Natural killer cell (primary cell): ENCODE measurements at regions not wholly inside any gene's neighbourhood (a gene's known extent, or its start where the extent isn't known, plus 50 kb on each side); places are given as distances from the start of the nearest gene placed in this dataset.

Source experiments
- ATAC-seq, 3 donors: fragments of 150-1000 bp in 2 of 3; fragments of 200-7000 bp in 1 of 3; cut with Tn5 transposase; 1 replicate in 1 of 3; 2 replicates in 2 of 3; pipeline ENCODE4 v1.10.0; 2021; ENCODE audit warnings: mild to moderate bottlenecking in 2 of 3, moderate library complexity in 2 of 3
- DNase-seq, 2 donors: peaks; one replicate each; pipeline versions ENCODE4 v3.0.0 to v3.0.0-alpha.2; 2013 to 2021; ENCODE audit warnings: mixed read lengths in 1 of 2
- H3K27ac ChIP-seq: one replicate; pipeline ENCODE4 v1.5.1; 2013; ENCODE audit warnings: mild to moderate bottlenecking, low read length
- H3K27me3 ChIP-seq: one replicate; pipeline ENCODE4 v1.6.1; 2013; ENCODE audit warnings: low read length; ENCODE audit not compliant: control insufficient read depth, insufficient read depth
- H3K36me3 ChIP-seq: one replicate; pipeline ENCODE4 v1.6.1; 2013; ENCODE audit warnings: low read length; ENCODE audit not compliant: control insufficient read depth, insufficient read depth
- H3K4me1 ChIP-seq: one replicate; pipeline ENCODE4 v1.6.1; 2013; ENCODE audit warnings: low read length; ENCODE audit not compliant: control insufficient read depth, insufficient read depth
- H3K4me3 ChIP-seq: one replicate; pipeline ENCODE4 v1.5.1; 2013; ENCODE audit warnings: low read length
- H3K9me3 ChIP-seq: one replicate; pipeline ENCODE4 v1.6.1; 2013; ENCODE audit warnings: low read length; ENCODE audit not compliant: control insufficient read depth, insufficient read depth
- H3K27ac Mint-ChIP-seq, 2 donors: one replicate each; pipeline ENCODE4 v1.8.0; 2022; ENCODE audit warnings: mild to moderate bottlenecking in 2 of 2, mixed read lengths in 2 of 2, moderate library complexity in 1 of 2
- H3K27me3 Mint-ChIP-seq, 2 donors: one replicate each; pipeline ENCODE4 v1.8.0; 2022; ENCODE audit warnings: low read depth in 2 of 2, mixed read lengths in 2 of 2
- H3K36me3 Mint-ChIP-seq: one replicate; pipeline ENCODE4 v1.8.0; 2022; ENCODE audit warnings: mixed read lengths
- H3K4me1 Mint-ChIP-seq, 2 donors: one replicate each; pipeline ENCODE4 v1.8.0; 2022; ENCODE audit warnings: mixed read lengths in 2 of 2
- H3K4me3 Mint-ChIP-seq: one replicate; pipeline ENCODE4 v1.8.0; 2022; ENCODE audit warnings: mild to moderate bottlenecking, moderate library complexity, mixed read lengths
- H3K9me3 Mint-ChIP-seq, 2 donors: one replicate each; pipeline ENCODE4 v1.8.0; 2022; ENCODE audit warnings: mixed read lengths in 2 of 2
- WGBS: methylation state at CpG from one replicate; pipeline ENCODE4 v1.1.7; 2013; ENCODE audit warnings: missing lambda C conversion rate; ENCODE audit not compliant: insufficient coverage; 5-methylcytosine and 5-hydroxymethylcytosine counted together
- intact Hi-C: fragments of 100-400 bp; cut with micrococcal nuclease; formaldehyde crosslinking; loops from one replicate; pipeline ENCODE4 v1.14.2; 2022
- TF ChIP-seq, protein P1 (sequence below): fragments of 200-600 bp; IDR thresholded peaks from one replicate; pipeline ENCODE4 v1.8.0; 2022; ENCODE audit warnings: antibody characterized with exemption

- no peaks in the 10 kb centered on the region for H3K4me1 Mint-ChIP-seq
- Histone ChIP-seq H3K9me3 (no peaks in the 10 kb centered on the region), H3K27me3 (no peaks in the 10 kb centered on the region), H3K4me1 (no peaks in the 10 kb centered on the region), H3K27ac (no peak overlapping the region), H3K36me3 (no peaks in the 10 kb centered on the region), H3K4me3 (no peak overlapping the region)
- intact Hi-C loops = no loop called here
- H3K36me3 Mint-ChIP-seq = no peaks in the 10 kb centered on the region
- H3K27me3 Mint-ChIP-seq = peaks cover 0 to 3% of the 10 kb centered on the region in 2 donors
- TF ChIP-seq, protein P1, sequence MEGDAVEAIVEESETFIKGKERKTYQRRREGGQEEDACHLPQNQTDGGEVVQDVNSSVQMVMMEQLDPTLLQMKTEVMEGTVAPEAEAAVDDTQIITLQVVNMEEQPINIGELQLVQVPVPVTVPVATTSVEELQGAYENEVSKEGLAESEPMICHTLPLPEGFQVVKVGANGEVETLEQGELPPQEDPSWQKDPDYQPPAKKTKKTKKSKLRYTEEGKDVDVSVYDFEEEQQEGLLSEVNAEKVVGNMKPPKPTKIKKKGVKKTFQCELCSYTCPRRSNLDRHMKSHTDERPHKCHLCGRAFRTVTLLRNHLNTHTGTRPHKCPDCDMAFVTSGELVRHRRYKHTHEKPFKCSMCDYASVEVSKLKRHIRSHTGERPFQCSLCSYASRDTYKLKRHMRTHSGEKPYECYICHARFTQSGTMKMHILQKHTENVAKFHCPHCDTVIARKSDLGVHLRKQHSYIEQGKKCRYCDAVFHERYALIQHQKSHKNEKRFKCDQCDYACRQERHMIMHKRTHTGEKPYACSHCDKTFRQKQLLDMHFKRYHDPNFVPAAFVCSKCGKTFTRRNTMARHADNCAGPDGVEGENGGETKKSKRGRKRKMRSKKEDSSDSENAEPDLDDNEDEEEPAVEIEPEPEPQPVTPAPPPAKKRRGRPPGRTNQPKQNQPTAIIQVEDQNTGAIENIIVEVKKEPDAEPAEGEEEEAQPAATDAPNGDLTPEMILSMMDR = no peak
- ATAC-seq = no peak
- no peak overlapping the region for H3K27ac Mint-ChIP-seq
- DNase-seq = no peak
- H3K9me3 Mint-ChIP-seq = no peaks in the 10 kb centered on the region
- 96% methylated on average over 5 of the region's 5 CpGs for WGBS
- no peak overlapping the region for H3K4me3 Mint-ChIP-seq
Observed at GRCh38 chr20:60806824-60807223, 445.2 kb upstream of the CDH4 start.

DNA sequence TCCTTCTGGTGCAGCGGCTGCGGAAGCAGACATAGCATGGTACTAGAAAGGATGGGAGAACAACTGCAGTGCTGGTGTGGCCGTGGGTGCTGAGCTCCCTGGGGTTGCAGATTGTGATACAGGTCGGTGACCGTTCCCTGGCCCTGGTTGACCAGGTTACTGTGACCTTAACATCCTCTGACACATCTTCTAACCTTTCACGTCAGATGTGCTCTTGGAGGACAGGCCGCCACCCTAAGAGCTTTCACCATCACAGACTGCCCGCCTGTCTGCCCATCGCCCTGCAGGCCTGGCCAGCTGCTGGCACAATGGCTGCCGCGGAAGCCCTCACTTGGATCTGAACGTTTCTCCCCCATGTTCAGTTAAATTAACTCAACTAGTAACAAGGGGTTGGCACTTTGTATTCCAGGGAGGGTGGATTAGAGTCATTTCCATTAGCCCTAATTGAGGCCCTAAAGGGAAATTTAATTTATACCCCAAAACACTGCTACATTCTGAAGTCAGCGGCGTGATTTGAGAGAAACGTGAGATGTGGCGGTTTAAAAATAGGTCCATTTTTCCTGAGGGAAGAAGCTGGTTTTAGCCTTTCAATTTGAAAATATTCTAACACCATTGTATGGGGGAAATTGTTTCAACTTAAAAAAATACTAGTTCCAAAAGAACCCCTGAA is 443.9 kb upstream of the CDH4 start:
- DNase-seq (no peak), ATAC-seq (no peak)
- H3K9me3 Mint-ChIP-seq = no peaks in the 10 kb centered on the region
- intact Hi-C loops = no loop called here
- Histone ChIP-seq H3K4me1 (no peaks in the 10 kb centered on the region), H3K4me3 (no peak overlapping the region), H3K27me3 (no peaks in the 10 kb centered on the region), H3K27ac (no peak overlapping the region), H3K9me3 (no peaks in the 10 kb centered on the region), H3K36me3 (no peaks in the 10 kb centered on the region)
- H3K27ac Mint-ChIP-seq = no peak overlapping the region
- H3K4me1 Mint-ChIP-seq = no peaks in the 10 kb centered on the region
- 92% methylated on average over 15 of the region's 16 CpGs for WGBS
- H3K27me3 Mint-ChIP-seq = no peaks in the 10 kb centered on the region
- TF ChIP-seq, protein P1 = no peak
- H3K36me3 Mint-ChIP-seq = no peaks in the 10 kb centered on the region
- no peak overlapping the region for H3K4me3 Mint-ChIP-seq

DNA sequence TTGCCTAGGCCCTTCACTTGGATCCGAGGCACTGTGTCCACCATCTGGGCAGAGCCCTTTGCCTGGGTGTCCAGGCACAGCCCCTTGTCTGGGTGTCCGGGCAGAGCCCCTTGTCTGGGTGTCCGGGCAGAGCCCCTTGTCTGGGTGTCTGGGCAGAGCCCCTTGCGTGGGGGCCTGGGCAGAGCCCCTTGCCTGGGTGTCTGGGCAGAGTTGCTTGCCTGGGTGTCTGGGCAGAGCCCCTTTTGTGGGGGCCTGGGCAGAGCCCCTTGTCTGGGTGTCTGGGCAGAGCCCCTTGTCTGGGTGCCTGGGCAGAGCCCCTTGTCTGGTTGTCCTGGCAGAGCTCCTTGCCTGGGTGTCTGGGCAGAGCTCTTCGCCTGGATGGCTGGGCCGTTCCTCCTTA is 443.4 kb upstream of the CDH4 start:
- DNase-seq (no peak), ATAC-seq (no peak)
- Mint-ChIP-seq H3K4me1 (no peaks in the 10 kb centered on the region), H3K27ac (no peak overlapping the region), H3K36me3 (no peaks in the 10 kb centered on the region), H3K9me3 (no peaks in the 10 kb centered on the region), H3K4me3 (no peak overlapping the region), H3K27me3 (no peaks in the 10 kb centered on the region)
- Histone ChIP-seq H3K4me3 (no peak overlapping the region), H3K27me3 (no peaks in the 10 kb centered on the region), H3K27ac (no peak overlapping the region), H3K9me3 (no peaks in the 10 kb centered on the region), H3K36me3 (no peaks in the 10 kb centered on the region), H3K4me1 (no peaks in the 10 kb centered on the region)
- 87% methylated on average over 6 of the region's 6 CpGs for WGBS
- TF ChIP-seq, protein P1 = no peak
- intact Hi-C loops = no loop called here

- Histone ChIP-seq H3K36me3 (no peaks in the 10 kb centered on the region), H3K4me3 (no peak overlapping the region), H3K9me3 (no peaks in the 10 kb centered on the region), H3K27ac (no peak overlapping the region), H3K4me1 (no peaks in the 10 kb centered on the region), H3K27me3 (no peaks in the 10 kb centered on the region)
- no peaks in the 10 kb centered on the region for H3K27me3 Mint-ChIP-seq
- TF ChIP-seq, protein P1 = no peak
- H3K36me3 Mint-ChIP-seq = no peaks in the 10 kb centered on the region
- ATAC-seq (no peak), DNase-seq (no peak)
- H3K9me3 Mint-ChIP-seq = no peaks in the 10 kb centered on the region
- 85% methylated on average over 4 of the region's 4 CpGs for WGBS
- intact Hi-C loops = no loop called here
- H3K4me3 Mint-ChIP-seq = no peak overlapping the region
- no peak overlapping the region for H3K27ac Mint-ChIP-seq
- no peaks in the 10 kb centered on the region for H3K4me1 Mint-ChIP-seq
Observed at GRCh38 chr20:60810561-60810960, 441.5 kb upstream of the CDH4 start.
